GM19452 (cell line): ENCODE measurements at regions not wholly inside any gene's neighbourhood (a gene's known extent, or its start where the extent isn't known, plus 50 kb on each side); places are given as distances from the start of the nearest gene placed in this dataset.

Experiments
- ATAC-seq: cut with Tn5 transposase; IDR thresholded peaks from one replicate; pipeline ENCODE4 v1.9.1; 2021; ENCODE audit not compliant: unreplicated experiment

- peak; percentile 70 for ATAC-seq
These were observed 572.0 kb upstream of the ATP2B1 start for GRCh38 chr12:90280564-90281058.

- peak; percentile 31 for ATAC-seq
These were observed 571.4 kb upstream of the ATP2B1 start for GRCh38 chr12:90280033-90280432.

- no peak for ATAC-seq
These were observed 566.5 kb upstream of the ATP2B1 start for GRCh38 chr12:90275088-90275487.

- no peak for ATAC-seq
These were observed 565.8 kb upstream of the ATP2B1 start for GRCh38 chr12:90274407-90274806.

- no peak for ATAC-seq
These were observed 559.9 kb upstream of the ATP2B1 start for GRCh38 chr12:90268574-90268973.

- ATAC-seq = no peak
These were observed 553.6 kb upstream of the ATP2B1 start for GRCh38 chr12:90262251-90262650.

- ATAC-seq = no peak
These were observed 552.6 kb upstream of the ATP2B1 start for GRCh38 chr12:90261283-90261682.

- ATAC-seq = no peak
These were observed 551.5 kb upstream of the ATP2B1 start for GRCh38 chr12:90260136-90260535.

- no peak for ATAC-seq
These were observed 549.4 kb upstream of the ATP2B1 start for GRCh38 chr12:90257927-90258624.

- no peak for ATAC-seq
These were observed 546.2 kb upstream of the ATP2B1 start for GRCh38 chr12:90254796-90255195.

GRCh38 chr12:90253674-90254181 is 545.1 kb upstream of the ATP2B1 start:
- ATAC-seq = peak; percentile 100

GRCh38 chr12:90253136-90253535 is 544.5 kb upstream of the ATP2B1 start:
- ATAC-seq = no peak

GRCh38 chr12:90250766-90251165 is 542.1 kb upstream of the ATP2B1 start:
- ATAC-seq = no peak

GRCh38 chr12:90250042-90250441 is 541.4 kb upstream of the ATP2B1 start:
- no peak for ATAC-seq

- no peak for ATAC-seq
These were observed 538.0 kb upstream of the ATP2B1 start for GRCh38 chr12:90246688-90247087.

- ATAC-seq = no peak
These were observed 536.8 kb upstream of the ATP2B1 start for GRCh38 chr12:90245391-90245790.

GRCh38 chr12:90244232-90244631 is 535.6 kb upstream of the ATP2B1 start:
- ATAC-seq = no peak

GRCh38 chr12:90243211-90243610 is 534.6 kb upstream of the ATP2B1 start:
- ATAC-seq = no peak

GRCh38 chr12:90239732-90240260 is 531.2 kb upstream of the ATP2B1 start:
- ATAC-seq = no peak

GRCh38 chr12:90238663-90239271 is 530.1 kb upstream of the ATP2B1 start:
- ATAC-seq = no peak

- no peak for ATAC-seq
These were observed 529.2 kb upstream of the ATP2B1 start for GRCh38 chr12:90237841-90238240.

GRCh38 chr12:90235642-90236041 is 527.0 kb upstream of the ATP2B1 start:
- no peak for ATAC-seq
